SHP77 (cell line): ENCODE measurements at regions not wholly inside any gene's neighbourhood (a gene's known extent, or its start where the extent isn't known, plus 50 kb on each side); places are given as distances from the start of the nearest gene placed in this dataset.
A peak's percentile ranks its signal among the peaks of the same experiment; 100 is the strongest.

Experiments used
- DNase-seq, 2 experiments: peaks; one replicate each; lab custom pipeline; 2025; lab: John Stamatoyannopoulos, UW

DNA sequence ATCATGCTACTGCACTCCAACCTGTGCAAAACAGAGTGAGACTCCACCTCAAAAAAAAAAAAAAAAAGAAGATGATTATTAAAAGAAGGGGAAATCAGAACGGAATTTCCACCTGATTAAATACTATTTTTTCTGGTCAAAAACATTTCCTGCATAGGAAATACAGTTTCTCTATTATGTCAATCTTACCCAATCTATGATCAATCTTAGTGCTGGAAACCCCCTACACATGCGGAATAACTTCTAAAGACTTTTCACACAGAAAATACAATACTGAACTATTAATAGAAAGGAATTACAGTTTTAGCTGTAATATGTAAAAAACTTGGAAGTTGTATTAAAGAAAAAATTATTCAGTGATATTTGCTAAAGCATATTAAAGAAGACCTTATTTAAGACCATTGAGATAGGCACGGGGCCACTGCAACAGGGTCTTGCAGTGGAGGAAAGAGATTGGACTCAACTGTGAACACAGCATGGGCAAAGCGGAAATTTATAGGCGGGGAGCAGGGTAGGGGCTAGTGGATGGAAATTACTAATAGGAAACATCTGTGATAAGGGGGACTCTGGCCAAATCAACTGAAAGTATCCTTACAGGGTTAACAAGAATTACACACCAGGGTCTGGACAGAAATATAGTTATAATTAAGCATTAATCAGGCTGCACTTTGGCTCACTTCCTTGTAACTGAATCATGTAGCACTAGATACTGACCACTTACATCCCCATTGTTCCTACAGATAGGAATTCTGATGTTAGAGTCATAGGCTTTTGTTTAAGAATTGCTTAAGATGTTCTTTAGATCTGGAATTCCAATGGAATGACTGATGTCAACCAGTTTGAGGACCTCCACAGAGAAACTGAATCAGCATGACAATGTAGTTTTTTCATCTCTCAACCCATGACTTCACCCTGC lies 411.5 kb upstream of the DDI1 start:
- DNase-seq: no peak

DNA sequence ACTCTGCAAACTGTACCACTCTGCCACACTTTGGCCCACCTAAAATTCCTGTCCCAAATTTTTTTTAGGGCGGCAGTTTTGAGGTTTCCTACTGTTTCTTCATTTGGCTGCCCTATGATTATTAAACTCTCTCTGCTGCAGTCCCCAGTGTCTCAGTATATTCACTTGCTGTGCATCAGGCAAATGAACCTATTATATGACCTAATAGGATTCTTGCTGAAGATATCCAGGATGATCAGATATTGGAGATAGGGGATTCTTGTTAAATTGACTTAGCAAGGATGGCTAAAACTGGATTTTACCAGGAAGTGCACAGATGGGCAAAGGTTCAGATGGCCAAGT lies 410.8 kb upstream of the DDI1 start:
- no peak for DNase-seq

DNA sequence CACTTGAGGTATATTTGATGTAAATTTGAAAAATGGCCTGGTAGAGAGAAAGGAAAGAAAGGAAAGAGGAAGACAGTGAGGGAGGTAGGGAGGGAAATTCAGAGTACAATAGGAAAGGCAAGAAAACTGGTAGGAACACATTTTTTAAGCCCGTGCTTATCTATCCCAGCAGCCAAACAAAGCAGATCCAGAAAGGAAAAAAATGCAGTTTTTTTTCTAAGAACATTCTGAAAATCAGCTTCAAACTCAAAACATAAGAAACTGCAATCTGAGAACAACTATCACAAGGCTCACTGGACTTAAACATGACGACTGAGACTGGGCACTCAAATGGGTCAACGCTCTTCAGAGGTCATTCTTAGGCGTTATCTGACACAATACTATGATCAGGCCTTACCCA lies 408.3 kb upstream of the DDI1 start:
- DNase-seq: no peak

DNA sequence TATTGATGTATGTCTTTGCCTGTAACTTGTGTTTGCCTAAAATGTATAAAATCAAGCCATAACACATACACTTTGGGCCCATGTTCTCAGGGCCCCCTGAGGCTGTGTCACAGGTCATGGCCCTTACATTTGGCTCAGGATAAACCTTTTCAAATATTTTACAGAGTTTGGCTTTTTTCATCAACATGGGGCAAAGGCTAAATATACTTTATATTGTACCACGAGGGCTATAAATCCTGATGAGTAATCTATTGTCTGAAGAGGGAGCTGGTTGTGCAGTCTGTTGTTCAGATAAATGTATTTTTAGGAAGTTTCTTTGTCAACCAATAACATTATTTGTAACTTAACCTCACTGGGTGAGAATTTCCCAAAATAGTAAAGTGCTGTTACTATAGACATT lies 404.6 kb upstream of the DDI1 start:
- no peak for DNase-seq

DNA sequence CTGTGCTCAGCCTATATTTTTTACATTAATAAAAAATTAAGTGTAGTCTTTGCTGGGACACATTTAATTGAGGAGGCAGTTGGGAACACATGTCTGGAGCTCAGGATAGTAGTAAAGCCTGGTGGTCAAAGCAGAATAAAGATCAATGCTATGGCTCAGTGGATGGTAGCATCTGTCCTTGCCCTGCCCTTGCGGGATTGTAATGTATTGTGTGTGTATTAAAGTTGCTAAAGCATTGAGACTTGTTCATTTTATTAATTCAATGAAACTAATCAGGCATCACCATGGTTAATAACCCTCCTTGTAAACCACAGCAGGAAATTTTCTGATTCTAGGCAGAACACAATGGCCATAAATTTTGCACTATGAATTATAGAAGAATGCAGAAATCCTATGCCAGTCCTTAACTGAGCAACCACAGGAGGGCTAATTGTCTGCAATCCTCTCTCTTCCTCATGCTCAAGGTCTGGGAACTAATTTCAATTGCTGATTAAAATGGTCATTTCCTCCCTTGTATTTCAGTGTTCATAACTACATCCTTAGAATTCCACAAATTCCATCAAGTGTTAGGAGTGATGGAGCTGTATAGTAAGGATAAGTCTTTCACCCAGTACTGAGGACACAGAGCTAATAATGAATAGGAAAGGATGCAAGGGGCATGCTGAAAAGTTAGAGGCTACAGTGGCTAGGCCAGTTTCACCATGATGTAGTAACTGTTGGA lies 403.2 kb upstream of the DDI1 start:
- DNase-seq: no peak

DNA sequence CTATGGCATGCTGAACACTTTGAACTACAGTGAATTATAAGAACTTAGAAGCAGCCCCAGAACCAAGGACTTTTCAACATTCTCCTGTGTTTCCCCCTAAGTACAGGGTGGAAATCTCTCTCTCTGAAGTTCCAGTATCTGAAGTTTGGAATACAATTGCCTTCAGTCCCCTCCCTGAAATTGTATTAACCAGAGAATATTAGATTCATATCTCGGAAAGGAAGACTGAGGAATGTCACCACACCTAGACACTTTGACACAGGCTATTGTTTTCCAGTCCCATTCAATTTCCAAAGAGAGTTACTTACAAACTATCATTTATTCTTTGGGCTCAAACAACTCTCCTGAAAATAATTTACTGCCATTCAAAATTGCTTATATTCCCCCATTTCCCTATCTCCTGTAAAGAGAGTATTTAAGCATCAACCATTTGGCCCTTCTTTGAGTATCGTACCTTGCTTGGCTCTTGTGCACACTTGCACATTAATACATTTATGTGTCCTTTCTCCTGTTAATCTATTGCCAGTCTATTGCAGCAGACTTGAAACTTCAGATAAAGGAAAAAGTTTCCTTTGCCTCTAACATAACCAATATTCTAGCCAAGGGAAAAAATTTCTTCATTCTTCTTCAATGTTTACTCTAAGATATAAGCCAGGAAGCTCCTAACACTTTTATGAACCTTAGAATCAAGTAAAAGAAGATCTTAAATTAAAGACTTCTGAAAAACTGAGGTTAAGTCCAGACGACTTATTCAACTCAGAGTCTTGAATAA lies 402.4 kb upstream of the DDI1 start:
- no peak for DNase-seq

DNA sequence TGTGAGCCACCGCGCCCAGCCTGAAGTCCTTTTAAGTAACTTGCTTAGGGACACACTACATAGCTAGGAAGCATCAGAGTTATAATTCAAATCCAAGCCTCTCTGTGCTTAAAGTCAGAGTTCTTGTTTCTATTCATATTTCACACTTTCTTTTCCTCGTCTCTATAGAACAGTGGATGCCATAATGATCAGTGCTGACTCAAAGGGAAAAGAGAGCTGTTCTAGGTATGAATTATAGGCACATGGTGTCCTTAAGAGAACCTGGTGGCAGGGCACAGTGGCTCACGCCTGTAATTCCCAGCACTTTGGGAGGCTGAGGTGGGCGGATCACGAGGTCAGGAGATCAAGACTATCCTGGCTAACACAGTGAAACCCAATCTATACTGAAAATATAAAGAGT lies 400.2 kb upstream of the DDI1 start:
- DNase-seq: no peak

DNA sequence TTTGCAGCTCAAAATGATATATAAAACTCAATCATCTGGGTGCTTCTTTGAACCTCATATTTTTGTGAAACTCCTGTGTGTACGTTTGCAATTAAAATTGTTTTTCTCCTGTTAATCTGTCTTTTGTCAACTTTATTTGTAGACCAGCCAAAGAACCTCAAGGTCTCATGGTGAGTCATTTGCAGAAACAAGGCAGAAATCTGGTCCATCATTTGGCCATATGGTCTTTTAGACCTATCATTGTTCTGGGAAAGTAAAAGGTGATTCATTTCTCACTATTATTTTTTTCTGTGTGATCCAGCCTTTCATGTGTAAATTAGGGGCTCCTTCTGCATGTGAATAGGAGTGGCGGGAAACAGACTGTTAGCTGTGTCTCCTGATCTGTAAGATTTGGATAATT lies 399.1 kb upstream of the DDI1 start:
- DNase-seq: no peak

DNA sequence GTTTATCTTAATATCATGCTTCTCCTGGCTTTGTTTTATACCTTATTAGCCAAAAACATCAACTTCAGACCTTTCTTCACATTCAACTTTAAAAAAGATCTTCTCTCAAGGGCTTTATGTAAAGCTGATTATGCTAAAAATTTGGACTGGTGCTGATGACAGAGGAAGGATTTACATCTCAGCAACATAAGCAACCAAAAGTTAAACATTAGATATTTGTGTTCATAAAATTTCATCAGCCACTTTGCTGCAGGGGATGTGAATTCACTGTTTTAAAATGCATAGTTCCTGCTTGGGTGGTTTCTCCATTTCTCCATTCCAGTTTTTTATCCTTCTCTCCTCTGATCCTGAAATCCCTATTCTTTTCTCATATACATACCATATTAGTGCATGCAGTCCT lies 398.6 kb upstream of the DDI1 start:
- no peak for DNase-seq

DNA sequence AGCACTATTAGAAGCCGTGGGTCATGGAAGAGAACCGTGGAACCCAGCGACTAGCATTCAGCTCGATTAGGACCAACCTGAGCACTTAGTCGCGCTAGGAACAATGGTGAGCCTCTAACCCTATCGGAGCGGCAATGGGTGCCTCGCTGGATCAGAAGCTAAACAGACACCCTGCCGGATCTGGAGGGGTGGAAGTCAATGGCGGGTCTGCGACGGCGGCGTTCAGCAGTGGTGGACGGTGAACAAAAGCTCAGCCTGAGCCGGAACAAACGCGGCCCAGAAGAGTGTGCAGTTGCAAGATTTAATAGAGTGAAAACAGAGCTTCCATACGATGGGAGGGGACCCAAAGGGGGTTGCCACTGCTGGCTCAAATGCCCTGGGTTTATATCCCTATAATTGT lies 391.8 kb upstream of the DDI1 start:
- no peak for DNase-seq

DNA sequence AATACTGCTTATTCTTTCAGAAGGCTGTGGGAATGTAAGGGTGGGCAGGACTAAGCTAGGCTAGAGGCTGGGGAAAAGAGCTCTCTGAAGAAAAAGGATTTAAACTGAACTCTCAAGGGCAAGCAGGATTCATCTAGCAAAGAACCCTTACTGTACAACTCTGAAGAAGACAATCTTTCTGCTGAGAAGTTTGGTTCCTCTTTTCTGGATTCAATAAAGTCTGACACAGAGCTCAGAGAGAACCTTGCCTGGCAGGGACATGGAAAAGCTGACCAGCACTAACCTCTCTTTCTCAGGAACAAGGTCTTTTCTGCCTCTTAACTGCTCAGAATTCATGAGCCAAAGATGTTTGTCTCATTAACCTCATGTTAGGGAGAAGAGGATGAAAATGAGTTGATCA lies 388.4 kb upstream of the DDI1 start:
- no peak for DNase-seq

DNA sequence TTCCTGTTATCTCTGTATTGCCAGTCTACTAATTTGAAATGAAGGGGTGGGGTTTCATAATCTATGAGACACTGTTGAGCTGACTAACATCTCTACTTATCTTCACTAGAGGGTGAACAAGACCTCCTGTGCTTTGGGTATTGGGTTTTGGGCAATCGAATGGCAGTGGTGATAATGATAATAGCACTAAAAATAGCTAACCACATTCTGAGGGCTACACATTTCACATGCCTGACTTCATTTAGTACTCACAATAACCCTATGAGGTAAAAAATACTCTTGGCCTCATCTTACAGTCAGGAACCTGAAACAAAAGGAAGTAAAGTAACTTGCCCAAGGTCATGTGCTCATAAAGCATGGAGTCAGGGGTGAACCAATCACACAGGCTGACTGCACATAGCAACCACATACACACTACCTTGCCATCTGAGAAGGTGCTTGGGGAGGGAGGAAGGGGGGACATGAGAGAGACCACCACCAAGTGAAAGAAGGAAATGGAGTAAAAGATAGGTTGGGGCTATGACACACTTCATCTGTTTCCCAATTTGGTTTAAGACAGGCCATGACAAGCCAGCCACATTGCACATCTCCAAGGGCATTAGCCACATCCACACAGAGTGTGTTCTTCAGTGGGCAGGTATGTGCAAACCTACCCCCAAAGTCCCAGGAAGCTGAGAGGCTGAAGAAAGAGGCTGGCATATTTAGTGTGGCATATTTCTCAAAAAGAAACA lies 387.6 kb upstream of the DDI1 start:
- DNase-seq: no peak

DNA sequence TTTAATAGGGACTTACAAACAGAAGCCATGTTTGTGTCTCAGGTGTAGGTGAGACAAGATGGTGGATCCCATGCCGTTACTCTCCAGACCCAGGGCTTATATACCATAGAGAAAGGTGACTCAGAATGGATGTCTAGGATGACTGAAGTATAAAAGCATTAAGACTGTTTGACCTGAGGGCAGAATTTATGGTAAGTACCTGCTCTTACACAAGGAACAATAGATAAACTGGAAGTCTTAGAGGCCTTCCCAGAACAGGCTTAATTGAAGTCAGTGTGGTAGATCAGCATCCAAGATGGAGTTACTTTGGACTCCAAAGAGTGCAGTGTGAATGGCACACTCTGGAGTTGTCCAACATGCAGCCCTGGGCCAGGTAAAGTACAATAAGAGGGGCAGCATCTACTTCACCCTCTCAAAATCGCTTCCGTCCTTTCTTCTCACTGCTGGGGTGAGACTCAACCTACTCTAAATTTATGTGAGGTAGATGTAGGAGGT lies 387.0 kb upstream of the DDI1 start:
- no peak for DNase-seq

DNA sequence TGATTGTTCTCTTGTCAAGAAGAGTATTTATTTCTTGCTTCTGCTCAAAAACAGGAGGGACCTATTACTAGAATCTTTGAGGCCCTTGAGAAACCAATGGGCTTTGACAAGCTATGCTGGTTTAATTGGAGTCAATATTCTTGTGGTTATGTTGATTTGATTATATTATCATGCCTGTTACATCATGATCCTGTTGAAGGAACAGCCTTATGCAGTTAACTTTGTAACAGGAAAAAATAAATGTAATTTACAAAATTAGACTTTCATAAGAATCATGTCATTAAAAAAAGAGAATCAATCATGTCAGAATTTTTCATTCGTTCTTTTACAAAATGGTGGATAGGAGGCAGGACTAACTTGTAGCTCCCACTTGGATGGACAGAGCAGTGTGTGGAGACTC lies 386.1 kb upstream of the DDI1 start:
- no peak for DNase-seq

DNA sequence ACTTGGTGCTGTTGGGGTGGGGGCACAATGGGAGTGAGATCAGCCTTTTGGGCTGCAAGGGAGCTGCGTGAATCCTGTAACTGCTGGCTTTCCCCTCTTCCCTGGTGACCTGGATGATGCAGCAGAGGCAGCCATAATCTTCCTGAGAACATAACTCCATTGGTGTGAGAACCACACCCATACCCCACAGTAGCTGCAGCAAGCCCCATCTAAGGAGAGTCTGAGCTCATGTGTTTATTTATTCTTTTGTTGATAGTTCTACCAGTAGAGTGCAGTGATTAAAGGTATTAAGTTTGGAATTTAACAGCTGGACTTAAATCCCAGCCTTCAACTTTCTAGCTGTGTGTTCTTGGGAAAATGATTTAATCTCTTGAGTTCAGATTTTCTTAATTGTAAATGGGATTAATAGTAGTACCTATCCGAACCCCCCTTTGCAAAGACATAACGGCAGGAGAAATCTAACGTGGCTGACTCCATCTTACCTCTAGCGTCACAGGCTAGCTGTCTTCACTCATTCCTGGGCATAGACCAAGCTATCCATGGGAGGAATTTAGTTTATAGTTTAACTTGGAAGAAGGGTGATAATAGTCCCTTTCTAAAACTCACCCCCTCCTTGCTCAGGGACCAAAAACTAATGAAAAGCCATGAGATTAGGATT lies 385.0 kb upstream of the DDI1 start:
- no peak for DNase-seq

DNA sequence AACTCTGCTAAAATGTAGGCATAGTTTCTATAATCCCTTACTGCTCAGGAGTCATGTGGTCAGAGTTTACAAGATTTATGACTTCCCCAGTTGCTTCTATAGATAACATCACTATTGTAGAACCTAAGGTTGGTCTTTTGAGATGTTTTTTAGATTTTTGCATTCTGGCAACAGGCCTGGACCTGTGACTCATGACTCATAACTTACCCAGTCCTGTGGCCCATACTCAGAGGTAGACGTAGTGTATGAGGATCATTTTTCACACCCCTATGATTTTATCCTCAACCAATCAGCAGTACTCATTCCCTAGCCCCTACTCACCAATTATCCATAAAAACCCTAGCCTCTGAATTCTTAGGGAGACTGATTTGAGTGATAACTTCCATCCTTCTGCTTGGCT lies 384.4 kb upstream of the DDI1 start:
- no peak for DNase-seq

DNA sequence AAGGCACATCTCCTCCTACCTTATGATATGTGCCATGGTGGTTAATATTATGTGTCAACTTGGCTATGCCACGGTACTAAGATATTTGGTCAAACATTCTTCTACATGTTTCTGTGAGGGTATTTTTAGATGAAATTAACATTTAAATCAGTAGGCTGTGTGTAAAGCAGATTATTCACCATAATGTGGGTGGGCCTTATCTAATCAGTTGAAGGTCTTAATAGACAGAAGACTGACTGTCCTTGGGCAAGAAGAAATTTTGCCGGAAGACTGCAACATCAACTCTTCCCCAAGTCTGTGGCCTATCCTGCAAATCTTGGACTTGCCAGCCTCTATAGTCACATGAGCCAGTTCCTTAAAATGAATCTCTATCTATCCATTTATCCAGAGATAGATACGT lies 380.1 kb upstream of the DDI1 start:
- DNase-seq: no peak

DNA sequence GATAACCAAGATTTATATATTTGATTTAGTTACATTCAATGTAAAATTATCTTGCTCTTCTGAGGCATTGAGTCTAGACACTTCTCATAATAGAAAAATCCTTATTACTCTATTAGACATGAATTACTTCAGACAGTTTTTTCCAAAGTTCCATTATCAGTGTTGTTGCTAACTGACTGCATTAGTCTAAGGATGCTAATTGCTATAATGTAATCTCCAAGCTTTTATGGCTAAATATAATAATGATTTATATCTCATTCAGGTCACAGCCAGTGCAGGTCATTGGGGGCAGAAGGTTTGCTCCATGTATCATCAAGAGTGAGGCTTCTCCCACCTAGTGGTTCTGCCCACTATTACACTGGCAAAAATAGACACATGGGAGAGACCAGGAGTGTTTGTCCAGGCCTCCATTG lies 377.2 kb upstream of the DDI1 start:
- peak; percentile 8 to 10 for DNase-seq

DNA sequence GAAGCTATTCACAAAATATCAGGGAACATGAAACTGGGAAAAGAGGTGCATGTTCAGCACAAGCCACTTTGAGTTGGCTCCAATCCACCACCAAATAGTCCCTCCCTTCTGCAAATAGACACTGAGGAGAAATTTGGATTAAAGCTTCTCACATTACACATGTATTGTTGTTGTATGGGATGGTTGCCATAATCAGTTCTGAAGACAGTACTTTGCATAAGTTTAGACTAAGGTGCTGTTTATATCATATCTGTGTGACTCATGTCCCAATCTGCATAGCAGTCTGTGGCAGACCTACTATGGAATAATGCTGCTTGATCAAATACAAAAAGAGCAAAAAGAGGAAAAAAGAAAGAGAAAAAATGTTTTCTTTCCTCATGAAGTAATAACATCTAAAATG lies 376.7 kb upstream of the DDI1 start:
- no peak for DNase-seq

DNA sequence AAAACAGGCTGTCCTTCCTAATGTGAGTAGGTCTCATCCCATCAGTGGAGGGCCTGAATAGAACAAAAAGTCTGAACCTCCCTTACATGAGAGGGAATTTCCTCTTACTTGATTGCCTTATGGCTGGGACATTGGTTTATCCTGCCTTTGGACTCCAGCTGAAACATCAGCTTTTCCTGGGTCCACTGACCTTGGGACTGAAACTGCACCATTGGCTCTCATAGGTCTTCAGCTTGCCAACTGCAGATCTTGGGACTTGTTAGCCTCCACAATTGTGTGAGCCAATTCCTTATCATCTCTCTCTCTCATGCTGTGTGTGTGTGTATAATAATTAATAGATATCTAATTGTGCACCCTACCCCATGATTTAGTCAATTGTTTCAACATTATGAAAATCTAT lies 375.3 kb upstream of the DDI1 start:
- no peak for DNase-seq

DNA sequence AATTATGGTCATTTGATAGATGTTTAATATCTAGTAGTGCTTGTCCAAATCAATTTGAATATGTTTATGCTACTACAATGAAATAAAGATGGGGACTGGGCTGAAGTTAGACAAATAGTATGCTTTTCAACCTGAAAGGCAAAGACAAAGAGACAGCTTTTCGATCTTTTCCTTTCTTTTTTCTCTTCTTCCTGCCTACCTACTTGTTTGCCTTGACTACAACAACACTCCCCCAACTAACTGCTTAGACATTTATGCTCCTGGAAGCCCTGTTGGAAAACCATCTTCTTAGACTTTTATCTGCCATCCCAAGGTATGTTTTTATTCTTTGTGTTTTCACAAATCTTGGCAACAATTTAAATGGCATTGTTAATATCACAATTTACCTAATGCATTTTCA lies 374.4 kb upstream of the DDI1 start:
- no peak for DNase-seq

DNA sequence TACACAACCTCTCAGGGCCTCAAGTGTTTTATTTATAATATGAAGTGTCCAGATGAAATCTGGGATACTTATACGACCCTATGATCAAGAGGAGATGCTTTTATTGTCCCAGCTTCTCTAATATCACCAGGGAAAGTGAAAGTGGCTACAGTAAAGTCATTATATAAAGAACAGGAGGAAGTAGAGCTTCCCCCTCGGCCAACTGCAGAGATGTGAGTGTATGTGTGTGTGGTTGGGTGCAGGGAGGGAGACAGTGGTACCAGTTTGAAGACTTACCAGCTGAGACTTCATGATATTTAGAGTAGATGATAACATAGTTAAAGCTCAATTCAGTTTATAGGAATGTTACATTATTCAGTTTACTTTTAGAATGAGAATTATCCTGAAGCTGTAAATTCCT lies 373.6 kb upstream of the DDI1 start:
- DNase-seq: no peak
